Spleen (tissue), 11 donors: ENCODE measurements at regions not wholly inside any gene's neighbourhood (a gene's known extent, or its start where the extent isn't known, plus 50 kb on each side); places are given as distances from the start of the nearest gene placed in this dataset.

Experiments used
- DNase-seq: peaks from one replicate; pipeline ENCODE4 v3.0.0-alpha.2; 2020
- H3K27ac ChIP-seq, 8 donors: fragments of 200-600 bp; sonication (generic) in 7 of 8; 1 replicate in 4 of 8; 2 replicates in 4 of 8; pipeline versions ENCODE4 v1.5.0 to v1.8.0; 2016 to 2021; ENCODE audit warnings: inconsistent platforms in 4 of 8, mild to moderate bottlenecking in 4 of 8, moderate library complexity in 1 of 8
- H3K27me3 ChIP-seq, 7 donors: fragments of 200-600 bp; sonication (generic) in 6 of 7; replicated peaks in 1 of 7; 1 replicate in 4 of 7; 2 replicates in 3 of 7; pipeline versions ENCODE4 v1.5.0 to v1.8.0; 2016 to 2021; ENCODE audit warnings: inconsistent platforms in 3 of 7, mild to moderate bottlenecking in 1 of 7
- H3K36me3 ChIP-seq, 6 donors: fragments of 200-600 bp; sonication (generic) in 5 of 6; 1 replicate in 4 of 6; 2 replicates in 2 of 6; pipeline versions ENCODE4 v1.5.0 to v1.8.0; 2016 to 2021; ENCODE audit warnings: inconsistent platforms in 2 of 6
- H3K4me1 ChIP-seq, 6 donors: fragments of 200-600 bp; sonication (generic) in 5 of 6; 1 replicate in 3 of 6; 2 replicates in 3 of 6; pipeline versions ENCODE4 v1.5.0 to v1.8.0; 2016 to 2021; ENCODE audit warnings: inconsistent platforms in 3 of 6
- H3K4me3 ChIP-seq, 8 donors: fragments of 200-600 bp; sonication (generic) in 7 of 8; 1 replicate in 4 of 8; 2 replicates in 4 of 8; pipeline versions ENCODE4 v1.5.0 to v1.8.0; 2016 to 2021; ENCODE audit warnings: inconsistent platforms in 4 of 8, mild to moderate bottlenecking in 4 of 8, moderate library complexity in 2 of 8
- H3K9me3 ChIP-seq, 8 donors: fragments of 200-600 bp; sonication (generic) in 7 of 8; 1 replicate in 4 of 8; 2 replicates in 4 of 8; pipeline versions ENCODE4 v1.5.0 to v1.8.0; 2016 to 2021; ENCODE audit warnings: inconsistent platforms in 4 of 8
- CTCF ChIP-seq, 11 experiments: fragments of 200-600 bp in 7 of 11; fragments of 450-650 bp in 4 of 11; sonication (generic) in 4 of 11; IDR thresholded peaks in 8 of 11; conservative IDR thresholded peaks in 3 of 11; 1 replicate in 7 of 11; 2 replicates in 4 of 11; pipeline versions ENCODE4 v1.4.0 to v1.8.0; 2016 to 2021; ENCODE audit warnings: antibody characterized with exemption in 11 of 11, inconsistent platforms in 4 of 11, mild to moderate bottlenecking in 1 of 11
- POLR2A ChIP-seq, 3 donors: fragments of 450-650 bp; IDR thresholded peaks; one replicate each; pipeline ENCODE4 v1.5.1; 2017; ENCODE audit warnings: antibody characterized with exemption in 3 of 3, mild to moderate bottlenecking in 1 of 3
- POLR2AphosphoS5 ChIP-seq, 3 donors: sonication (generic); formaldehyde crosslinking; IDR thresholded peaks; one replicate each; pipeline ENCODE4 v1.5.1; 2017; ENCODE audit warnings: antibody characterized with exemption in 3 of 3
- WGBS, 5 donors: extraction: QIAGEN DNeasy Blood & Tissue Kit in 3 of 5; methylation state at CpG; one replicate each; pipeline versions ENCODE4 v1.1.5 to v1.1.7; 2013 to 2018; 5-methylcytosine and 5-hydroxymethylcytosine counted together
- intact Hi-C: fragments of 100-400 bp; cut with DNase I; formaldehyde crosslinking; loops from one replicate; pipeline ENCODE4 v1.15.0; 2023; ENCODE audit warnings: low total_unique reads
- donor health status: healthy with polysubstance abuse.
- donor health status: DM: no; HTN: no; CAD: no; lungs with moderate emphysema.
- donor health status: DM: no; HTN: no; CAD: no.
- donor health status: Bipolar disorder and iron deficiency.
- donor health status: healthy.
- donor health status: DM: no; HTN: no; CAD: no.
- donor health status: DM: yes; HTN: yes; CAD: no.

- Histone ChIP-seq H3K9me3 (no peaks in the 10 kb centered on the region), H3K4me1 (no peaks in the 10 kb centered on the region), H3K36me3 (no peaks in the 10 kb centered on the region), H3K27ac (no peak overlapping the region), H3K27me3 (peaks cover 0 to 40% (median 0%) of the 10 kb centered on the region in 7 donors), H3K4me3 (no peak overlapping the region)
- TF ChIP-seq CTCF (IDR thresholded peaks at IDR 0.05 in 8 of 11, conservative IDR thresholded peaks at IDR 0.05 in 3 of 11) (no peak), POLR2AphosphoS5 (IDR thresholded peaks at IDR 0.05) (no peak), POLR2A (IDR thresholded peaks at IDR 0.05) (no peak)
- no peak for DNase-seq
- intact Hi-C loops: no loop called here
- WGBS, 5 donors: 40 to 51% (median 49%) methylated on average over 1 of the region's 1 CpG
Measured at GRCh38 chr15:69520067-69520466, 67.4 kb downstream of the RPLP1 start.

DNA sequence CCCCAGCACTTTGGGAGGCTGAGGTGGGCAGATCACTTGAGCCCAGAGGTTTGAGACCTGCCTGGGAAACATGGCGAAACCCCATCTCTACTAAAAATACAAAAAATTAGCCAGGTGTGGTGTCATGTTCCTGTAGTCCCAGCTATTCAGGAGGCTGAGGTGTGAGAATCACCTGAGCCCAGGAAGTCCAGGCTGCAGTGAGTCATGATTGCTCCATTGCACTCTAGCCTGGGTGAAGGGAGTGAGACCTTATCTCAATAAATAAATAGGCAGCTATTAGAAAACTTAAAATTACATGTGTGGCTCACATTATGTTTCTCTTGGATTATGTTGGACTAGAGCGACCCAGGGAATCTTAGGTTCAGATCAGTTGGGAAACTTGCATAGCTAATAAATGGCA, 69.7 kb downstream of the RPLP1 start:
- no peak overlapping the region for H3K4me3 ChIP-seq
- H3K9me3 ChIP-seq: no peaks in the 10 kb centered on the region
- WGBS, 5 donors: 90 to 98% (median 93%) methylated on average over 2 of the region's 2 CpGs
- no peaks in the 10 kb centered on the region for H3K36me3 ChIP-seq
- no peak for DNase-seq
- TF ChIP-seq POLR2A (IDR thresholded peaks at IDR 0.05) (no peak), POLR2AphosphoS5 (IDR thresholded peaks at IDR 0.05) (no peak), CTCF (IDR thresholded peaks at IDR 0.05 in 8 of 11, conservative IDR thresholded peaks at IDR 0.05 in 3 of 11) (no peak)
- H3K4me1 ChIP-seq: no peaks in the 10 kb centered on the region
- H3K27ac ChIP-seq: no peak overlapping the region
- peaks cover 0 to 48% (median 0%) of the 10 kb centered on the region in 7 donors for H3K27me3 ChIP-seq
- intact Hi-C loops: no loop called here

DNA sequence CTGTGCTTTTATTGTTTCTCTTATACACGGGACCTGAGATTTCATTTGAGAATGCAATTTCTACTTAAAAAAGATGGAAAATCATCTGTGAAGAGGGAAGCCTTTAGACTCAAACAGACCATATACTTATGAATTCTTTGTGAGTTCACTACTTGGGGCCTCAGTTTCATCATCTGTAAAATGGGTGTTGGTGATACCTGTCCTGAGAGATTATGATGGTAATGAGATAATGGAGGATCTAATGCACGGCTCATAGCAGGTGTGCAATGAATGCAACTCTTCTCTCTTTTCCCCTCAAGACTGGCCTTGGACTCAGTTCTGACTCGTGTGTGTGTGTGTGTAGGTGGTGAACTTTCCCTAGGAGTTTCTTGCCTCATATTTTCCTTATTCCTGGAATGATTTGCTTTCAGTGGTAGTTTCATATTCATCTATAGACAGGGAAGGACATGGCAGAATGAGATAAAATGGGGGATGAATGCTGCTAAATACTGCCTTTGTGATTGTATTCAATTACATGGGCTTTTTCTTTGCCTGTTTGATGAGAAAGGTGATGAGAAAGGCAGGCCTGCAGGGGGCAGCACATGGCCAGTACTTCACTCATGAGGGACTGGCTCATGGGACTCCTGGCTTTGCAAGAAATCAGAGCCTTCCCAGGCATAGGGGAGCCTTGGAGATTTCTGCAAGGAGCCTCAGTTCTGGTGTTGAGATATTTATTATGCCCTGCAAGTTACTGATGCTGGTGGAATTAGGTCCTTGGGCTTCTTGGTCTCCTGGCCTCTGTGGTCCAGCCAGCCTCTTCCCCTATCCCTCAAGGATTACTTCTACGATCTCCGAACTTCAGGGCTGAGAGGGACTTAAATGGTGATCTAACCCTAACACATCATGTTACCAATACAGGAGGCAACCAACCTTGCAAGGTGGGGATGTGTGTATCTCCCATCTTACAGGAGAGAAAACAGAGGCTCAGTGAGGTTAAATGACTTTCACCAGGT, 70.7 kb downstream of the RPLP1 start:
- peaks cover 0 to 44% (median 0%) of the 10 kb centered on the region in 7 donors for H3K27me3 ChIP-seq
- no peak for TF ChIP-seq POLR2A (IDR thresholded peaks at IDR 0.05)
- TF ChIP-seq CTCF (IDR thresholded peaks at IDR 0.05 in 8 of 11, conservative IDR thresholded peaks at IDR 0.05 in 3 of 11): peak; percentile 27 to 74 (median 54)
- intact Hi-C loops: no loop called here
- peak; percentile 84 for DNase-seq
- WGBS, 5 donors: 84 to 91% (median 87%) methylated on average over 5 of the region's 5 CpGs
- H3K27ac ChIP-seq: no peak overlapping the region
- H3K4me3 ChIP-seq: no peak overlapping the region
- H3K9me3 ChIP-seq: no peaks in the 10 kb centered on the region
- no peaks in the 10 kb centered on the region for H3K36me3 ChIP-seq
- H3K4me1 ChIP-seq: no peaks in the 10 kb centered on the region

- H3K36me3 ChIP-seq: no peaks in the 10 kb centered on the region
- H3K9me3 ChIP-seq: no peaks in the 10 kb centered on the region
- H3K4me3 ChIP-seq: no peak overlapping the region
- no peaks in the 10 kb centered on the region for H3K4me1 ChIP-seq
- DNase-seq: no peak
- WGBS, 5 donors: 78 to 89% (median 82%) methylated on average over 1 to 6 of the region's 6 CpGs
- H3K27ac ChIP-seq: no peak overlapping the region
- H3K27me3 ChIP-seq: peaks cover 0 to 46% (median 0%) of the 10 kb centered on the region in 7 donors
- intact Hi-C loops: no loop called here
- TF ChIP-seq POLR2AphosphoS5 (IDR thresholded peaks at IDR 0.05) (no peak), POLR2A (IDR thresholded peaks at IDR 0.05) (no peak), CTCF (IDR thresholded peaks at IDR 0.05 in 8 of 11, conservative IDR thresholded peaks at IDR 0.05 in 3 of 11) (no peak)
Measured at GRCh38 chr15:69524296-69524695, 71.7 kb downstream of the RPLP1 start.
